ENCODE measurements at regions not wholly inside any gene's neighbourhood (a gene's known extent, or its start where the extent isn't known, plus 50 kb on each side); places are given as distances from the start of the nearest gene placed in this dataset.

- no peak overlapping the region for H2BK20ac ChIP-seq (ENCODE audit: low read depth, low read length)
- intact Hi-C loops (cut with micrococcal nuclease): no loop called here
- H3K23ac ChIP-seq (ENCODE audit: low read depth, low read length): no peak overlapping the region
- DNase-seq (no peak), ATAC-seq (ENCODE audit: low read depth) (no peak)
- ChIA-PET CTCF (no interaction called here), POLR2A (ENCODE audit: unreplicated experiment) (no interaction called here)
- H3K9ac ChIP-seq (ENCODE audit: low read depth, low read length): no peak overlapping the region
- no peaks in the 10 kb centered on the region for H3K9me1 ChIP-seq (ENCODE audit: insufficient read depth, low read length)
- H3K36me3 ChIP-seq (ENCODE audit: control insufficient read depth, insufficient read depth, low read length): no peaks in the 10 kb centered on the region
- H3K27ac ChIP-seq (ENCODE audit: insufficient read depth, low read length): no peak overlapping the region
- no peak overlapping the region for H3K4ac ChIP-seq (ENCODE audit: low read depth, low read length)
- H3K4me2 ChIP-seq (ENCODE audit: low read depth, low read length): no peak overlapping the region
- TF ChIP-seq CHD1 (IDR thresholded peaks at IDR 0.05; ENCODE audit: low read depth, low read length): no peak
- no peak for TF ChIP-seq RCOR1 (IDR thresholded peaks at IDR 0.05; ENCODE audit: insufficient replicate concordance, low read length)
- no peak for TF ChIP-seq MAZ (IDR thresholded peaks at IDR 0.05; ENCODE audit: borderline replicate concordance, low read depth, low read length)
- no peak for TF ChIP-seq USF2 (IDR thresholded peaks at IDR 0.05; ENCODE audit: low read depth, low read length)
- TF ChIP-seq CEBPB (IDR thresholded peaks at IDR 0.05; ENCODE audit: low read depth, low read length): no peak
- no peak for TF ChIP-seq MXI1 (IDR thresholded peaks at IDR 0.05; ENCODE audit: borderline replicate concordance, low read depth, low read length)
- no peak for TF ChIP-seq CTCF (conservative IDR thresholded peaks at IDR 0.05; ENCODE audit: low read depth, low read length)
- TF ChIP-seq SMC3 (IDR thresholded peaks at IDR 0.05; ENCODE audit: low read depth, low read length): no peak
- TF ChIP-seq RFX5 (IDR thresholded peaks at IDR 0.05; ENCODE audit: low read depth, low read length): no peak
- TF ChIP-seq RAD21 (IDR thresholded peaks at IDR 0.05; ENCODE audit: low read length): no peak
- no peak for TF ChIP-seq BHLHE40 (IDR thresholded peaks at IDR 0.05; ENCODE audit: low read depth, low read length)
- no peak for TF ChIP-seq POLR2A (IDR thresholded peaks at IDR 0.05; ENCODE audit: low read depth, low read length)
- TF ChIP-seq ELK1 (IDR thresholded peaks at IDR 0.05; ENCODE audit: borderline replicate concordance, low read depth, low read length): no peak
- no peak overlapping the region for H2BK120ac ChIP-seq (ENCODE audit: low read depth, low read length)
- no peak overlapping the region for H3K18ac ChIP-seq (ENCODE audit: low read depth, low read length)
- dilution Hi-C loops (cut with HindIII; ENCODE audit: low sequenced_read_pairs, unreplicated experiment): no loop called here
- H3K56ac ChIP-seq (ENCODE audit: extremely low read depth, insufficient read depth, low read length): no peak overlapping the region
- H2BK15ac ChIP-seq (ENCODE audit: low read depth, low read length): no peak overlapping the region
- no peaks in the 10 kb centered on the region for H3K27me3 ChIP-seq (ENCODE audit: control insufficient read depth, insufficient read depth, low read length)
- H2AK5ac ChIP-seq (ENCODE audit: low read depth, low read length): no peak overlapping the region
- H3K9me3 ChIP-seq (ENCODE audit: control insufficient read depth, insufficient read depth, low read length): no peaks in the 10 kb centered on the region
- no peaks in the 10 kb centered on the region for H3K79me1 ChIP-seq (ENCODE audit: low read depth in 1 of 2, low read length in 2 of 2)
- H2BK5ac ChIP-seq (ENCODE audit: low read depth, low read length, poor library complexity, severe bottlenecking): no peak overlapping the region
- BruUV-seq (replicated peaks): no TSS peak
- H4K91ac ChIP-seq (ENCODE audit: insufficient read depth, low read depth, low read length): no peak overlapping the region
- H2AK9ac ChIP-seq (replicated peaks; ENCODE audit: low read depth, low read length, poor library complexity): no peak overlapping the region
- no peak overlapping the region for H4K8ac ChIP-seq (ENCODE audit: low read depth in 2 of 2, low read length in 2 of 2)
- H3K4me3 ChIP-seq (ENCODE audit: insufficient read depth, low read depth, low read length): no peak overlapping the region
- no peaks in the 10 kb centered on the region for H4K20me1 ChIP-seq (ENCODE audit: insufficient read depth, low read length)
- no peaks in the 10 kb centered on the region for H3K4me1 ChIP-seq (ENCODE audit: control insufficient read depth, insufficient read depth, low read length)
- H2AFZ ChIP-seq (replicated peaks; ENCODE audit: low read length, poor library complexity): no peak overlapping the region
- H3K14ac ChIP-seq (replicated peaks; ENCODE audit: low read depth, low read length): no peak overlapping the region
- in situ Hi-C loops (cut with MboI; ENCODE audit: low sequenced_read_pairs): no loop called here
- no peak overlapping the region for H4K5ac ChIP-seq (ENCODE audit: low read depth, low read length)
These were observed 160.9 kb upstream of the NPY start for GRCh38 chr7:24123076-24123475.

Data from IMR-90 (cell line).